ENCODE measurements at regions not wholly inside any gene's neighbourhood (a gene's known extent, or its start where the extent isn't known, plus 50 kb on each side); places are given as distances from the start of the nearest gene placed in this dataset.

- intact Hi-C loops (cut with DNase I; ENCODE audit: low total_unique reads) = no loop called here
- TF ChIP-seq POLR2A (IDR thresholded peaks at IDR 0.05) (no peak), CTCF (IDR thresholded peaks at IDR 0.05) (no peak)
- H3K9me3 ChIP-seq = no peaks in the 10 kb centered on the region
- no peak overlapping the region for H3K4me3 ChIP-seq
- 89 to 94% methylated on average over 1 of the region's 1 CpG for WGBS, 2 donors
- H3K27ac ChIP-seq = no peak overlapping the region
- H3K27me3 ChIP-seq = no peaks in the 10 kb centered on the region
- DNase-seq = no peak
- H3K4me1 ChIP-seq = no peaks in the 10 kb centered on the region
- H3K36me3 ChIP-seq (ENCODE audit: low read depth, missing control alignments) = no peaks in the 10 kb centered on the region
These were observed 121.8 kb upstream of the PCDH9 start for GRCh38 chr13:67351909-67352308.

GRCh38 chr13:67351114-67351513 lies 121.0 kb upstream of the PCDH9 start:
- TF ChIP-seq CTCF (IDR thresholded peaks at IDR 0.05) (no peak), POLR2A (IDR thresholded peaks at IDR 0.05) (no peak)
- intact Hi-C loops (cut with DNase I; ENCODE audit: low total_unique reads) = no loop called here
- no peaks in the 10 kb centered on the region for H3K36me3 ChIP-seq (ENCODE audit: low read depth, missing control alignments)

GRCh38 chr13:67343777-67344176 lies 113.6 kb upstream of the PCDH9 start:
- intact Hi-C loops (cut with DNase I; ENCODE audit: low total_unique reads) = no loop called here
- Histone ChIP-seq H3K9me3 (no peaks in the 10 kb centered on the region), H3K27ac (no peak overlapping the region), H3K4me3 (no peak overlapping the region), H3K27me3 (no peaks in the 10 kb centered on the region), H3K4me1 (no peaks in the 10 kb centered on the region), H3K36me3 (ENCODE audit: low read depth, missing control alignments) (no peaks in the 10 kb centered on the region)
- no peak for DNase-seq
- WGBS, 2 donors = 70 to 88% methylated on average over 1 of the region's 1 CpG
- TF ChIP-seq CTCF (IDR thresholded peaks at IDR 0.05) = no peak
- TF ChIP-seq POLR2A (IDR thresholded peaks at IDR 0.05) = no peak

More at GRCh38 chr13:67351114-67351513, 121.0 kb upstream of the PCDH9 start:
- Histone ChIP-seq H3K27ac (no peak overlapping the region), H3K9me3 (no peaks in the 10 kb centered on the region), H3K27me3 (no peaks in the 10 kb centered on the region), H3K4me1 (no peaks in the 10 kb centered on the region), H3K4me3 (no peak overlapping the region)
- no peak for DNase-seq
- WGBS, 2 donors = 98 to 100% methylated on average over 1 of the region's 1 CpG

GRCh38 chr13:67341406-67341805 lies 111.3 kb upstream of the PCDH9 start:
- Histone ChIP-seq H3K27me3 (no peaks in the 10 kb centered on the region), H3K9me3 (no peaks in the 10 kb centered on the region), H3K27ac (no peak overlapping the region), H3K4me1 (no peaks in the 10 kb centered on the region), H3K36me3 (ENCODE audit: low read depth, missing control alignments) (no peaks in the 10 kb centered on the region), H3K4me3 (no peak overlapping the region)
- WGBS, 2 donors = 61 to 76% methylated on average over 5 of the region's 5 CpGs
- TF ChIP-seq POLR2A (IDR thresholded peaks at IDR 0.05) (no peak), CTCF (IDR thresholded peaks at IDR 0.05) (no peak)
- intact Hi-C loops (cut with DNase I; ENCODE audit: low total_unique reads) = no loop called here
- no peak for DNase-seq

- 38 to 43% methylated on average over 3 of the region's 3 CpGs for WGBS, 2 donors
- no peak for DNase-seq
- H3K4me1 ChIP-seq = no peaks in the 10 kb centered on the region
- H3K27ac ChIP-seq = no peak overlapping the region
- no peaks in the 10 kb centered on the region for H3K9me3 ChIP-seq
- H3K4me3 ChIP-seq = no peak overlapping the region
- intact Hi-C loops (cut with DNase I; ENCODE audit: low total_unique reads) = no loop called here
- H3K27me3 ChIP-seq = no peaks in the 10 kb centered on the region
- TF ChIP-seq POLR2A (IDR thresholded peaks at IDR 0.05) = no peak
- TF ChIP-seq CTCF (IDR thresholded peaks at IDR 0.05) = no peak
- no peaks in the 10 kb centered on the region for H3K36me3 ChIP-seq (ENCODE audit: low read depth, missing control alignments)
These were observed 100.0 kb upstream of the PCDH9 start for GRCh38 chr13:67330149-67330548.
